H1 (cell line): ENCODE measurements at regions not wholly inside any gene's neighbourhood (a gene's known extent, or its start where the extent isn't known, plus 50 kb on each side); places are given as distances from the start of the nearest gene placed in this dataset.

Experiments
- KDM1A ChIP-seq: fragments of 200-600, 300-600 bp; sonication (generic); IDR thresholded peaks from 2 replicates; pipeline ENCODE4 v1.7.1; 2016; ENCODE audit warnings: mild to moderate bottlenecking, low read length, borderline replicate concordance
- KDM5A ChIP-seq: fragments of 200-600 bp; IDR thresholded peaks from 2 replicates; pipeline ENCODE4 v1.7.1; 2012; ENCODE audit warnings: mild to moderate bottlenecking, low read length, inconsistent platforms, mixed read lengths
- MAFK ChIP-seq: IDR thresholded peaks from 2 replicates; pipeline ENCODE4 v1.6.1; 2012; ENCODE audit warnings: low read depth, mild to moderate bottlenecking, improper control_type of control experiment, low read length
- SIN3A ChIP-seq, 2 experiments: IDR thresholded peaks in 1 of 2; conservative IDR thresholded peaks in 1 of 2; 2 replicates each; pipeline ENCODE4 v1.6.1; 2011 to 2012; ENCODE audit warnings: low read length in 2 of 2, improper control_type of control experiment in 1 of 2, low read depth in 1 of 2, mild to moderate bottlenecking in 1 of 2
- TAF1 ChIP-seq: IDR thresholded peaks from 2 replicates; pipeline ENCODE4 v1.6.1; 2011; ENCODE audit warnings: mild to moderate bottlenecking, low read depth, low read length
- ZNF274 ChIP-seq: IDR thresholded peaks from 2 replicates; pipeline ENCODE4 v1.7.0; 2012; ENCODE audit warnings: low read length, borderline replicate concordance; ENCODE audit errors: extremely low read depth

DNA sequence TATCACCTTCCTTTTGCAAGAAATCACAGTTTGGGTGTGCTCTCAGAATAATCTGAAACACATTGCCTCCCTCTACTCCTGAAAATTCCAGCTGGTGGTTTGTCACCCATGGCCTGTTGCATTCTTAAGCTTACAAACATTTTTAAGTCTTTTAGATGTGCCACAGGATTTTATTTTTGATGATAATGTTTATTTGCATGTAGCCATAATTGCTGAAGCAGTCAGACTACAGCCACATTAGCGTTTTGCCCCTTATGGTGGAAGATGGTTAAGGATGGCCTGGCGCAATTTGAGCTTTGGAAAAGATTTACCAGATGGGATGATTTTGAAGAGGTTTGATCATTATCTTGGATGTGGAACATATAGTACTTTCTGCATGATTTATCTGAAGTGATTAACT, 439.5 kb downstream of the MEIS1 start (continued):
- no peak for TF ChIP-seq SIN3A (conservative IDR thresholded peaks at IDR 0.05 in 1 of 2, IDR thresholded peaks at IDR 0.05 in 1 of 2; ENCODE audit: low read depth in 1 of 2, low read length in 2 of 2)
- no peak for TF ChIP-seq KDM1A
- no peak for TF ChIP-seq MAFK
- TF ChIP-seq TAF1, result no peak
- no peak for TF ChIP-seq ZNF274
- no peak for TF ChIP-seq KDM5A
- TF ChIP-seq, all 59 proteins: peak for 0
